GM12873 (cell line): ENCODE measurements at regions not wholly inside any gene's neighbourhood (a gene's known extent, or its start where the extent isn't known, plus 50 kb on each side); places are given as distances from the start of the nearest gene placed in this dataset.

Source experiments
- TF ChIP-seq, protein P1 (sequence below): IDR thresholded peaks from 2 replicates; pipeline ENCODE4 v1.5.1; 2012; ENCODE audit warnings: low read depth, mild to moderate bottlenecking, moderate library complexity, low read length, control low read depth; ENCODE audit not compliant: insufficient read depth; ENCODE audit errors: missing control alignments

DNA sequence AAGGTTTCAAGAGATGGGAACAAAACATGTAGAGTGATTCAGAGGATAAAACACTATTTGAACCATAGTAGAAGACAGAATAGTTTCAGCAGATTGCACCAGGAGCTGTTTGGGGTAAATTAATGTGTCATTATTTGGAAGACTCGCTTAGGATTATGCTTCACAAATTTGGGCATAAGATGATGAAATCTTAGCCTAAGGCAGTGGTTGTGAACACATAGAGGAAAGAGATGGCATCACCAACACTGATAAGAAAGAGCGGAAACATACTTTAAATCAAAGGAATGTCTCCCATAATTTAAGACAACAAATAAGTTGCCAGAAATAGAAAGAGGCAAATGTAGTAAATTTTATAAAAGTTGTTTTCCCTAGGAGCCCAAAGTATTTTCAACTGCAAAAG is 66.1 kb upstream of the TBCA start:
- TF ChIP-seq, protein P1, sequence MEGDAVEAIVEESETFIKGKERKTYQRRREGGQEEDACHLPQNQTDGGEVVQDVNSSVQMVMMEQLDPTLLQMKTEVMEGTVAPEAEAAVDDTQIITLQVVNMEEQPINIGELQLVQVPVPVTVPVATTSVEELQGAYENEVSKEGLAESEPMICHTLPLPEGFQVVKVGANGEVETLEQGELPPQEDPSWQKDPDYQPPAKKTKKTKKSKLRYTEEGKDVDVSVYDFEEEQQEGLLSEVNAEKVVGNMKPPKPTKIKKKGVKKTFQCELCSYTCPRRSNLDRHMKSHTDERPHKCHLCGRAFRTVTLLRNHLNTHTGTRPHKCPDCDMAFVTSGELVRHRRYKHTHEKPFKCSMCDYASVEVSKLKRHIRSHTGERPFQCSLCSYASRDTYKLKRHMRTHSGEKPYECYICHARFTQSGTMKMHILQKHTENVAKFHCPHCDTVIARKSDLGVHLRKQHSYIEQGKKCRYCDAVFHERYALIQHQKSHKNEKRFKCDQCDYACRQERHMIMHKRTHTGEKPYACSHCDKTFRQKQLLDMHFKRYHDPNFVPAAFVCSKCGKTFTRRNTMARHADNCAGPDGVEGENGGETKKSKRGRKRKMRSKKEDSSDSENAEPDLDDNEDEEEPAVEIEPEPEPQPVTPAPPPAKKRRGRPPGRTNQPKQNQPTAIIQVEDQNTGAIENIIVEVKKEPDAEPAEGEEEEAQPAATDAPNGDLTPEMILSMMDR: no peak

DNA sequence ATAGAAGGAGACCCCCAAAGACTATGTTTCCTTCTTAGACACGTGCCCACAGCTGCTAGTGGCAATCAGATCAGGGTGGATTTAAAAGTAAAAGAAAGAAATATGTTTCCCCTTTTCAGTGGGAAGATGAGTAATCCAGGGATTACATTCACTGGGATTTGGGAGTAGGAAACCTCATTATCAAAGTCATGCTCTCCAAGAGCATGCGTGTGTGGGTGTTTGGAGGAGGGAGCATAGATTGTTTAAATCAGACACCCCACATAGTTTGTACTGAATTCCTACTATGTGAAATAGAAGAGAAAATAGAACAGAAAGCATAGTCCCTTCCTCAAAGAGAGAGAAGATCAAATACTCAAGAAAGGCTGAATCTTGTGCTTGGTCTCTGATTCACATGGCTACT is 65.5 kb upstream of the TBCA start:
- TF ChIP-seq, protein P1: no peak

DNA sequence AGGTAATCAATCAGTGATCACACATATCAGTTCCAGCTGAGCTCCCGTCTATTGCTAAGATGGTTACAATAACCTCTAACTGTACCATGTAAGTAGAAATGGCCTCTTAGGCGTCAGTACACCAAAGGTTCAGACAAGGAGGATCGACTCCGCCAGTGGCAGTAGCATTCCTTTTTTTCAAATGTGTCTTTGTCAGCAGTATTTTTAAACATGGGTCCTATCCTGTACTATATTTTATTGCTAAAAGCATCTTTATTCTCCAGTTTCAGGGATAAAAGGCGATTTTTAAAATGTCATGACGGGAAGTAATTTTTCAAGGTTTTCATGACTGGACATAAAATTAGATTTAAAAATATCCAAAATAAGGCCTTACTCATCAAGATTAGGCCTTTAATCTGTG is 64.8 kb upstream of the TBCA start:
- TF ChIP-seq, protein P1: no peak

DNA sequence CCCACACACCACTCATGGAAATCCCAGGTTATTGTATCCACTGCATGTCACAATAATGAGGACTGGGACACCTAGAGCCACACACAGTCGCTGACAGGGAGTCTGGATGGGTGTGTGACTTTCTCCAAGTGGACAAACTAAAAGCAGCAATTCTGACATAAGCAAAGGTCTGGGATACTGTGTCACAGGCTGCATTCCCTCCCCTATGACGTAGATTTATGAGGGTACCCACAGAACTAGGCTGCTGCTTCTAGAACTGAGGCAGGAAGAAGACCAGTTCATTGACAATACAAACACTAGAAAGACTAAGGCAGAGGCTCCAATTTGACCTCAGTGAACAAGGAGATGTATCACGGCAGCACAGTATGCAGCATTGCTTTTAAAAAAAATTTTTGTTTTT is 63.6 kb upstream of the TBCA start:
- TF ChIP-seq, protein P1: no peak

DNA sequence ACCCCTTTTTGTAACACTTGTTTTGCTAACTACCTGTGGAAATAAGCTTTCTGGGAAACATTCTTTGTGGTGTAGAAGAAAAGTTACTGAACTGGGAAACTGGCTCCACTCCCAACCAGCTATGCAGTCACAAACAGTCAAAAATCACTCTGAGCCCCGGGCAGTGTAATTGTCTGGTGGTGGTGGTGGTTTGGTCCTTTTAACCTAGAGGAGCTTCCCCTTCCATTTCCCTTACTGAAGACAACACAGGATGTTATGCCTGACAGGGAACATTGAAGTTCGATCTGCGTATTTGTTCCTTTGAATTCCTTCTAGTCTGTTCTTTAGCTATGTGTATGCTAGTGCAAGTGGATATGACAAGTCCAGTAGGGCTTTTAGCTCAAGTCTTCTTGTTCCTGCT is 56.8 kb upstream of the TBCA start:
- TF ChIP-seq, protein P1: no peak

DNA sequence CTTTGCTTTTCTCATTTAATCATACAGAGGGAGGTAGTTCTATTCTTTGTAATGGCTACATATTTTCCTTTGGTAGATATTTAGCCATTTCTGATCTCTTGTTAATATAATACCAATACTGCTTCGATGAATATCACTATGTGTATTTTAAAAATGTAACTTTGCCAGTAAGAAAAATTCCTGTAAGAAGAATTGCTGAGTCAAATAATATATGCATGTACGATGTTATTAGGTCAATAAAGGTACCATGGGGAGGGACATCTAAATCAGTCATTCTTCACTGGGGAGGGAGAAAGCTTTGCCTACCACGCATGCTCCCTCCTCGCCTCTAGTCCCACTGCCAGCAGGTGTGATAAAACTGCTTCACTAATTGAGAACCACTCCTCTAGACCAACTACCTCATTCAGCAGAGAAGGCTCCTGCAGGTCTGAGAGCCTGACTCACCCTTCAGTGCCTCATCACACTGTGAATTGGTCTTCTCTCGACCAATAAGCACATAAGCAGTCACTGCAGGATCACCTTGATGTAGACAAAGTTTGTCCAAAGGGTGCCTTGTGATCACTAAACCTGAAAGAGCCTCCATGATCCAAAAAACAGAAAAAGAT is 56.1 kb upstream of the TBCA start:
- TF ChIP-seq, protein P1: no peak

DNA sequence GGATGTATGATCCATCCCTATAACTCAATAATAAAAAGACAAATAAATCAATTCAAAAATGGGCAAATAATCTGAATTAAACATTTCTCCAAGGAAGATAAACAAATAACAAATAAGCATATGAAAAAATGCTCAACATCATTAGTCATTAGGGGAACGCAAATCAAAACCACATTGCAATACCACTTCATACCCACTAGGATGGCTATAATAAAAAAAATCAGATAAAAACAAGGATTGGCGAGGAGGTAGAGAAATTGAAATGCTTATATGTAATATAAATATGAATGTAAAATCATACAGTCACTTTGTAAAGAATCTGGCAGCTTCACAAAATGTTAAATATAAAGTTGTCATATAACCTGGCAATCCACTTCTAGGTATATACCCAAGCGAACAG is 52.3 kb upstream of the TBCA start:
- TF ChIP-seq, protein P1: no peak
